Activated CD8-positive, alpha-beta memory T cell treated with anti-CD3 and anti-CD28 coated beads for 48 hours (primary cell): ENCODE measurements at regions not wholly inside any gene's neighbourhood (a gene's known extent, or its start where the extent isn't known, plus 50 kb on each side); places are given as distances from the start of the nearest gene placed in this dataset.

Source experiments
- DNase-seq, 3 experiments: peaks; one replicate each; pipeline ENCODE4 v3.0.0-alpha.2; 2020; ENCODE audit warnings: low read depth in 2 of 3, low spot score in 2 of 3

DNA sequence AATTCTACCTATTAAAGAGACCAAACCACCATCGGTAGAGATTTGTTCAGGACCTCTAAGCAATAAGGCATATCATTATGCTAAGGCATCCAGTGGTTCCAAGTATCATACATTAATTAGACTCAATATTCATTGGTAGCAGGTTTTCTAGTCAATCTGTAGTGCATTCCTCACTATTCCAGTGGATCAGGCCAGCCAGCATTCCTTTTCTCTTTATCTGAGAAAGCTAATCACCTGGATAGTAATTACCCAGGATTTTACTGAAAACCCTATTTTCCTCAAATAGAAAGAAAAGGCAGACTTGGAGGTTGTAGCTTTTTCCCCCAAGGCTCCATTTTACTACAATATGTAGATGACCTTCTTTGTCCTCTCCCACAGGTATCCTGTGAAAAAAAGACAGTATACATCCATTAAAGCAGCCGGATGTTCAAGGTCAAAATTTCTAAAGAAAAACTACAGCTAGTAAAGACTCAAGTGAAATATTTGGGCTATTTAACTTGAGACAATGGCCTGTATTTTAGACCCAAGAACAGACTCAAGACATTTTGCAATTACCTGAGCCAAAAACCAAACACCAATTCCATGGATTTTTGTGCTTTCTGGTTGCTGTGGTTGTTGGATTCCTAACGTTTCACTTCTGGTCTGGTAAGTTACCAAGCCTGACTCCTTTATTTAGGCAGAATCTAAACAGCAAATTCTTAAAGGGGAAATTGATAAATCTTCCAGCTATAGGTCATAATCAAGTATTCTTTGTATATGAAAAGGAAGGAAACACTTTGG lies 149.1 kb upstream of the MOCS1 start:
- no peak for DNase-seq

DNA sequence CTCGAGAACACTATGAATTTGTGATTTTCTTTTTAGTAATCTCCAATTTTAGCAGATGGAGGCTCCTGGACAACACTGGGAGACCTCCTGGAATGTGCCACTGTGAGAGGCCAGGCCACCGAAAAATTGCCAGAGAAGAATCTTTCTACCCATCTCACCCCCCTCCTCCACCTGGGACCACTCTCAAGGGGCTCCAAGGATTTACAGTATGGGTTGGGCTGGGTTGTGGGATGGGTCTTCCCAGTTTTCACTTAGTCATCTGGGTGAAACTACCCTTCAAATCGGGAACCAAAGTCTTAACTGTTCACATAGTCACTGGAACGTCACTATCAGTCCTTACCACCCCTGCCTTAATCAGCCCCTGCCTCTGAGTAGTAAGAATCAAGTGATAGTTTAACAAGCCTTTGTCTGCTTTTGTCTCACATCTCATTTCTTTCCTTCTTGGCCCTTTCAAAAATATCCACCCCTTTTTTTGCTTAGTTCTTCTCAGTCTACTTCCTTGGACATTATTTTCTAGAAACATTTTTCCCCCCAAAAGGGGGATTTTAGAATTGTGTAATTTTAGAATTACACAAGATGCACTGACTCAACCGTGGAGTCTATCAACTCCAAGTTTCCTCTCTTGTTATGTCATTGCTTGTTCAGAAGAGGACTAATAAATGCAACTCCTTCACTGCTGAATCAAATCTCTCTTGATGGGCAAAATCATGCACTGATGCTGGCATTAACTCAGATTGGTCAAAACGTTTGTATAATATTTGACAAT lies 148.2 kb upstream of the MOCS1 start:
- DNase-seq: no peak

DNA sequence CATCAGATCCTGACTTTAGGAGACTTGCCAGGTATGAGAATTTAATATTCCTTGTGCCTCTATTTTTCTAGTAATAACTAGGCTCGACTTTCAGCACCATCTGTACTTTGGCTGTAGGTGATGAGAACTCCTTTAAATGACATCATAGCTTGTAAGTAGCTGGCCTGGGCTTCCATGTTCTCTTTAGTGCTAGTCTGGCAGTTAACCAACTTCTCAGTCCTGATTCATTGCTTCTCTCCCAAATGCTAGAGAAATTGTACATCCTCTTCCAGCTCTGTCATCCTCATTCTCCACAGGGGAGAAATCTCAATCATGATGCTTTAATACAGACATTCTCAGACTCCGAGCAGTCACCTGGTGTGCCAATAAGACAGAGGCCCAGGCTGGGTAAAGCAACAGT lies 143.5 kb upstream of the MOCS1 start:
- no peak for DNase-seq

DNA sequence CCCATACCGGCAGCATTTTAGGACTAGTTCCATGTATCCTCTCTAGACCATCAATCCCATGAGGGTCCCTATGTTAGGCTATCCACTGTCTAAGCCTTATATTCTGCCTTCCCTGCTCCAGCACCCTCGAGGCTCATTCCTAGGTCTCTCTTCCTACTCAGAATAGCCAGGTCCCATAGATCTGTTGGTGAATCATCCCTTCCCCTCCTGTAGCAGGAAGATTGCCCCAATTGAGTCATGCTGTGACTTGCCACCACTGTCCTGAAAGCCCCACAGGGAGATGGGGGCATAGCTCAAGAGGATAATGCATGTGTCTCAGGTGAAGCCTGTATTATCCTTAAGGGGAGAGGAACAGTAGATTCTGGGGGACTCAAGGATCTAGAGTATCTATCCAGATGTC lies 143.1 kb upstream of the MOCS1 start:
- no peak for DNase-seq

DNA sequence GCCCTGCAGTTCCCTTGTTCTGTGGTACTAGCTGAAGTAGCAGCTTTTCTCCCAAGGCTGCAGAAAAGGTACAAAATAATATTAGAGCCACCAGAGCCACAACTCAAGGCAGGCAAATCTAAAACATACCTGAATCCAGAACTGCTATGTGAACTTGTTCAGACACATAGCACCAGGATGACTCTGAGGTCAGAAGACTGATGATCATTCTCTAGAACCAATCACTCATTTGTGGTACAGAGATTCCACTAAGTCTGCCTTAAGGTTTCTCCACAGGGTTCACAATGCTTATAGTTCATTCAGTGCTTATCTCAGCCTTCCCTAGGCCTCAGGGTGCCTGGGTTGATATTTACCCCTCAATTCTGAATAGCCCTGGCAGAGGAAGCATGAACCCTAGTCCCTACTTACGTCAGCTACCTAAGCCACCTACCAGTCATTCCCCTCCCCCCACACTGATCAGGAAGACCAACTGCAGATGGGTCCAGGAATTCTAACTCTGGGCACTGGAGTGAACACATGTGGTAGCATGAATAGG lies 140.9 kb upstream of the MOCS1 start:
- no peak for DNase-seq

DNA sequence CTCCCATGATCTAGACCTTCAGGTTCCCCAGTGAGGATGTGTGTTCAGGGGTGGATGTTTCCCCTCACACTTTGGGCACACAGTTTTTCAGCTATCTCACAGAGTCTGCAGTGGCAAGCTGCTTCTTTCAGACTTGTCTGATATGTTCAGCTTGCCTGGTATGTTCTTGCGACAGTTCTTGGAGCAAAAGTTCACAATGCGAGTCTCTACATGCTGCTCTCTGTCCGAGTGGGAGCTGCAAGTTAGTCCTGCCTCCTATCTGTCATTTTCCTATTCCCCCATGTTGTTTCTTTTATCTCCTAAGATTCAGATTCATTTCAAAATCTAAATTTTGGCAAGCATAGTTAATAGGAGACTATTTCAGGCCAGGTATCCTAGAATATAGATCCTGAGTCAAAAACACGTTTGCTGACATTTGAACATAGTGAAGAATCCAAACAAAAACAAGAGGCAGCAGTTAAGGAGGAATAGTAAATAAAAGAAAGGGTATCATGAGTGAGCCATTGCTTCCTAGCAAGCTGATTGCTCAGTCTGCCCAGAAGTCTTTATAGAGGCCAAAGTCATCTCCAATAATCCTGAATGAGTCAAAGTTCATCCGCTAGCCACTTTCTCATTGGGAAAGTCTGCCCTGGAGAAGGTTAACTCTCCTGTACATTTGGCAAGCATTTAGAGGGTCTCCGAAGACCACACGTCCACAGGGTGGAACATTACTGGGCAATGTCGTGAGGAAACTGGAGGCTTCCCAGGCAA lies 140.2 kb upstream of the MOCS1 start:
- no peak for DNase-seq

DNA sequence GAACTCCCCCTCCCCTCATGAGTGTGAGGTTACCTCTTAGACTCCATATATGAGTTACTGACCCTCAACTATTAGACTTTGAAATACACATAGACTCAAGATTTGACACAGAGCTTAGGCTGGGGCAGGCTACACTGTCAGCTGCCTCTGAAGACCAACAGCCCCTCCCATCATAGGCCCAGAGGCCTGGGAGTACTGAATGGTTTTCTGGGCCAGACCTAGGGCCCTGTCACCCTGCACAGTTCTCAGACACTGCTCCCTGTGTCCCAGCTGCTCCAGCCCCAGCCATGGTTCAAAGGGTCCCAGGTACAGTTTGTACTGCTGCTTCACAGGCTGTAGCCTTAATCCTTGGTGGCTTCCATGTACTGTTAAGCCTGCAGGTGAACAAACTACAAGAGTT lies 132.1 kb upstream of the MOCS1 start:
- DNase-seq: no peak

DNA sequence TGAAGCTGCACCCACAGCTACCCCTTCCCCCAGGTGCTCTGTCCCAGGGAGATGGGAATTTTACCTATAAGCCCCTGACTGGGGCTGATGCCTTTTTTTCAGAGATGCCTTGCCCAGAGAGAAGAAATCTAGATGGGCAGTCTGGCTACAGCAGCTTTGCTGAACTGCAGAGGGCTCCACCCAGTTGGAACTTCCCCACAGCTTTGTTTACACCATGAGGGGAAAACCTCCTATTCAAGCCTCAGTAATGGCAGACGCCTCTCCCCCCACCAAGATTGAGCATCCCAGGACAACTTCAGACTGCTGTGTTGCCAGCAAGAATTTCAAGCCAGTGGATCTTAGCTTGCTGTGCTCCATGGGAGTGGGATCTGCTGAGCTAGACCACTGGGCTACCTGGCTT lies 122.6 kb upstream of the MOCS1 start:
- no peak for DNase-seq

DNA sequence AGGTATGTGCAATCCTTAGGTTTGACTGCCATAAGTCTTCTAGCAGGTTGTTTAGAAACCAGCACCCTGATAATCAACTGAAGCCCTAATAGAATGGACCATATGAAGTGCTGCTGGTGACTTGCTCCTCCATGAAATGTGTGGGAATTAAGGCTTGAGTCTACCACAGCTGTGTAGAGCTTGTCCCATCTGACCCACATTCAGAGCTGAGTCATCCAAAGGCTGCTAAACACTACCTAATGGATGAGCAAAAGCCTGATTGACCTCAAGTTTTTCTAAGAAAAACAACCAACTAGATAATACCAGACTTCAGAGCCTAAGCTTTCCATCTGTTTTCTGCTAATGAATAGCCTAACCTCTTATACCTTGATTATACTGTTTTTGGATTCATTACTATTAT lies 120.3 kb upstream of the MOCS1 start:
- DNase-seq: no peak

DNA sequence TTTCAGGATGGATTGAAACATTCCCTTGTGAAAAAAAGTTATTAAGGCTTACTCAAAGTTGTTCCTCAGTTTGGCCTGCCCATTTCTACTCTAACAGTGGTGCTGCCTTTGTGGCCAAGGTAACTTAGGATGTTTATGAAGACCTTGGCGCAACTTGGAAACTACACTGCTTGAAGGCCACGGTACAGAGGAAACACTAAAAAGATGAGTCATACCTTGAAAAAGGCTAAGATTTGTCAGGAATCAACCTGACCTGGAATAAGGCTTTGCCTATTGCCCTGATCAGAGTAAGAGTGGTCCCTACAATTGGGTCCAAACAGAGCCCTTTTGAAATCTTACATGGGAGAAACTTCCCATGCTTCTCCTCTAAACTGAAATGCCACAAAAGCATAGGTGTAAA lies 119.9 kb upstream of the MOCS1 start:
- DNase-seq: no peak

DNA sequence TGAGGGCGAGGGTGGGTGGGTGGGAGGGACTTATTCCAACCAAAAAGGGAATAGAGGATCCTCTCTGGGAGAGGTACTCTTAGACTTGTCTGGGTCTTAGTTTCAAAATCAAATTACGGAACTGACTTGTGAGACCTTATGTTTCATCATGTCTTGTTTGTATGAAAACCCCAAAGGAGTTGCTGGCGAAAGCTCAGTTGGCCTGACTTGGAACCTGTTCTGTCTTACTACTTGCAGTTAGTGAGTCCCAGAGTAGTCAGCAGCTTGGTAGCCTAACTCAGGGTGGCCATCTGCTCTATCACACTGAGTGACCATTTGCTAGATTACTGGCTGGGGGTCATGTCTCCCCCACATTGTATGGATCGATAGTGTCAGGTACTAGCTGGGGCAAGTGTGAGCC lies 114.9 kb upstream of the MOCS1 start:
- DNase-seq: no peak

DNA sequence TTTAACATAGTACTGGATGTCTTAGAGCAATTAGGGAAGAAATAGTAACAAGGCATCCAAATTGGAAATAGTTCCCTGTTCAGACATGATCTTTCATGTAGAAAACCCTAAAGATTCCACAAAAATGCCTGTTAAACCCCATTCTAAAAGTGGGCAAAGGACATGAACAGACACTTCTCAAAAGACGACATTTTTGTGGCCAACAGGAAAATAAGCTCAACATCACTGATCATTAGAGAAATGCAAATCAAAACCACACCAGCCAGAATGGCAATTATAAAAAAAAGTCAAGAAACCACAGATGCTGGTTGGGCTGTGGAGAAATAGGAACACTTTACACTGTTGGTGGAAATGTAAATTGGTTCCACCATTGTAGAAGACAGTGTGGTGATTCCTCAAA lies 109.9 kb upstream of the MOCS1 start:
- no peak for DNase-seq

DNA sequence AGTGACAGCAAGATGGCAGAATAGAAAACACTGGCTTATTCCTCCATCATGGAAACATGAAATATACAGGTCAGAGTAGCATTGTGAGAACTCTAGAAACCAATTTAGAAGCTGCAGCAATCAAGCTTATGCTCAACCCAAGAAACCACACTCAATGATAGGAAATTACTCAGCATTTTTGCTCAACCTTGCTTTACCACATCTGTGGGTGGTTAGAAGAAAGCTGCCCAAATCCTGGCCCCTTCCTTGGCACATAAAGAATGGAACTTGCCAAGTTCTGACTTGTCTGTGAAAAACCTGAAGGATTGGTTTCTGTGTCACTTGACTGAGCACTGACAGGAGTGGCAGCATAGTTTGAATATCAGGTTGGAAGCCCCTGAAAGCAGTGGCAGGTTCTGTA lies 108.0 kb upstream of the MOCS1 start:
- no peak for DNase-seq

DNA sequence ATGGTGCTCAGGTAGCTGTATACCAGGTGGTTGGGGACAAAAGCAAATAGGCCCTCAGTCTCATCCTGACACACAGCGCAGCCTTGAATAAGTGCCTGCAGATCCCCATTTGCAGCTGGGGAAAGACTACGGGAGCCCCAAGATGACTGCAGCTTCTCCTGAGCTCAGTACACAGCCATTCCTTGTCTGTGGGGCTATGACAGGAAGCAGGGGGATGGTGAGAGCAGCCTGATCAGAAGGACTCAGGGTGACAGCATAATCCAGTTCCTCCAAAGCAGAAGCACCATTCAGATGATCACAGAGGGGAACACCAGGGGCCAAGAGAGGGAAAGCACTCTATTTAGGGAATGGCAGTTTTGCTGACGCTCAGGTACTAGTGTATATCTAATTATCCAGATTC lies 104.8 kb upstream of the MOCS1 start:
- DNase-seq: no peak

DNA sequence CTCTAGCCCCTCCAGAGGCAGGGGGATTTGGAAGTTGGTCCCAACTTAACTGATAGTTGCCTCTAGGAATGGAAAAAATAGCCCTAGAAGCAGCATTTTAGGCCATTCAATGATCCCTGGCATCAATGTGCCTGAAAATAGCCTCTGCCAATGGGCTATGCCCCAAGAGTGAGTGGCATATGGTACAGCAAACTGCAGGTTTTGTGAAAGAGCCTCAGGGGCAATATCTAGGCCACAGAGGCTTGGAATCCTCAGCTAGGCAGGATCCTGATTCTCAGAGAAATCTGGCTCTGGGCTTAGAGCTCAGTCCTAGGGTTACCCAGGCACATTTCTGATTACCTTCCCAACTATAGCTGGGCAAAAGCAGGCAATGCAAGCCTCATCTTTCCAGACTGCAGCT lies 104.4 kb upstream of the MOCS1 start:
- no peak for DNase-seq

DNA sequence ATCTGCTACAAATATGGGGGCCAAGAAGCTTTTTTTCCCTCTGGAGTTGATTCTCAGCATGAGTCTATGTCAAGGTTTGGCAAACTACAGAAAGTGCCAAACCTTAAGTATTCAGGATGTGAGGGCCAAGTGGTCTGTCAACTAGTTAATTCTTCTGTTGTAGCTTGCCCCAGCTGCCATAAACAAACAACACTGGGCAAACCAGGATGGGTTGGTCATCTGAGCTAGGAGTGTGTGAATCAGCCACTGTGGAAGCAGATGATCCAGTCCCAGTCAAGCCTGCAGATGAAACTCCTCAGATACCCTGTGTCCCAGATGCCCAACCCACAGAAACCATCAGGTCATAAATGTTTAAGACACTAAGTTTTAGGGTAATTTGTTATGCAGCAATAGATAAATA lies 103.0 kb upstream of the MOCS1 start:
- no peak for DNase-seq

DNA sequence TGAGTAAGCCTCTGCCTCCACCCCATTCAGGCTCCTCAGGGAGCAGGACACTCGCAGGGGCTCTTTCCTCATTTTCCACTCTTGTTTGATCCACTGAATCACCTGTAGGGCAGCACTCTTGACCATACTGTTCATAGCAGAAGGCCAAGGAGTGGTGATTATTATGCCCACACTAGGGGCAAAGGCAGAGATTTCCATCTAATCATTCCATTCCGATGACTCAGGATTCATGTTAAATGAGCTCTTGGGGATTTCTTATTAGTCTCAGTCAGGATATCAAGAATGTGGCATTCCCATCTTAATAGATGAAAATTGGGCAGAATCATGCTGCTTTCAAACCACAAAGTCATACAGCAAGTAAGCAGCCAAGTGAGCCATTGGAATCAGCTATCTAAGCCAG lies 101.9 kb upstream of the MOCS1 start:
- no peak for DNase-seq

DNA sequence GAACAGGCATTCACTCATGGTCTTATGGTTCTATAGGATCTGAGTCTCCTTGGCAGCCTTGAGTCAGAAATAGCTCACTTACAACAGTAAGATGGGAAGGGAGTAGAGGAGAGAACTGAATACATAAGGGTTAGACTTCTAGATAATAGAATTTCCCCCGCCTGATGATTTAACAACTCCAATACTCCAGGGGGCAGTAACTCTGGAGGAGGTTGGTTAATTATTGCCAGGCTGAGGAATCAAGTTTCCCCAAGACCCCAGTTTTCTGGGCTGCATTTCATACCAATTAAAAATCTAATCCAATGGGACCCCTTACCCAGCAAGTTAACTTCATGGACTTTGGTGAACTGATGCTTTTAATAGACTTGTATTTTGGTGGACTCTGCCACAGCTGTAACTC lies 94.2 kb upstream of the MOCS1 start:
- no peak for DNase-seq

DNA sequence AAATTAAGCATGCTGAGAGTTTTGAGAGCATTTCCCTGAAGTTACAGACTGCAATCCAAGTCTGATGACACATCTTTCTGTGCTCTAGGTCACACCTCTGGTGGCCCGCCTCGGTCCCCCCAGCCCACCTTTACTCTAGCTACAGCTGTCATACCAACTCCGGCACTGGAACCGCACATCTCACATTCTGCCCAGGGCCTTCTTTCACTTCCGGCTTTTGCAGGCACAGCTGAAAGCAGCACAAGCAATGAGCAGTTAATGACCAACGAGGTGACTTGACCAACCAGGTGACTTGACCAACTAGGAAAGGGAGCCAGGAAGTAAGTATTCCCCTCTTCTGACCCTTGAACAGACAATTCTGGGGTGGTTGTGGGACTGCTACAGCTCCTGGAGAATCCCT lies 88.6 kb upstream of the MOCS1 start:
- DNase-seq: no peak

DNA sequence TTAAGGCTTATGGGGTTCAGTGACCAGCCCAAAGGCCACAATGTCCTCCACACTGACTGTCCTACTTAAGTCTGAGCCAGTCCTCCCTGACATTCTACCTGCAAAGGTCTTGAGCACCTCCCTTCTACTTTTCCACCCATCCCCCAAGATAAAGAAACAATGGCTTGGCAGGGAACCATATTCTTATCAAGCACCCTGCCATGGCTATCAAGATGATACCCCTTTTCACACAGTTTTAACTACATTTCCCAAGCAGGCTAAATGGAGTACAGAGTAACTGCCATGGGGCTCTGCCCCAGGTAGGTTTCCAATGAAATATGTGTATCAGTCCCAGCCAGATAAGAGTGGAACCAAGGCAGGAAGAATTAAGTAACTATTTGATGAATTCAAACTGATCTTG lies 85.9 kb upstream of the MOCS1 start:
- DNase-seq: no peak

DNA sequence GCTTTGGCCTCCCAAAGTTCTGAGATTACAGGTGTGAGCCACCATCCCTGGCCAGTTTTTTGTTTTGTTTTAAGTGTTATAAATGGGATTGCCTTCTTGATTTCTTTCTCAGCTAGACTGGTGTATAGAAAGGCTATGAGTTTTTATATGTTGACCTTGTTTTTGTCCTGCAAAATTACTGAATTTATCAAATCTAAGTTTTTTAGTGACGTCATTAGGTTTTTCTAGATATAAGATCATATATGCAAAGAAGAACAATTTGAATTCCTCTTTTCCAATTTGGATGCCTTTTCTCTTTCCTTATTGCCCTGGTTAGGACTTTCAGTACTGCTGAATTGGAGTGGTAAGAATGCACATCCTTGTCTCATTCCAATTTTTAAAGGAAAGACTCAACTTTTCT lies 81.3 kb upstream of the MOCS1 start:
- DNase-seq: no peak

DNA sequence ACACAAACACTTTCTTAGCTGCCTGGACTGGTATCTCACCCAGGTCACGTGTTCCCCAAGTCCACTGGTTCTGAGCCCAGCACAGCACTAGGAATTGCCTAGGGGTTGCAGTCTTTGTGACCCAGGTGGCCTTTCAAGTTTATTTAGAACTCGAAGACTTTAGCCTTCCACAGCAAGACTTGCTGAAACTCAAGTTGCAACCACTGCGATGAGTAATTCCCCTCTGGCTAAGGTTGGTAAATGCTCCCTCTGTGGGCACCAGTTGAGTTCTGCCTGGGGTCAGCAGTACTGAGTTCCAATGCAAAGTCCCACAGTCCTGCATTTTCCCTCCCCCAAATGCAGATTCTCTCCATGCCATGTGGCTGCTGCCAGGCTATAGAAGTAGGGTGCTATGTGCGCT lies 77.6 kb upstream of the MOCS1 start:
- no peak for DNase-seq
